Astrocyte (in vitro differentiated cells and primary cell): ENCODE measurements at regions not wholly inside any gene's neighbourhood (a gene's known extent, or its start where the extent isn't known, plus 50 kb on each side); places are given as distances from the start of the nearest gene placed in this dataset.

Source experiments
- DNase-seq: peaks from one replicate; pipeline ENCODE4 v3.0.0-alpha.2; 2010; ENCODE audit warnings: low read depth
- FAIRE-seq: peaks from 2 replicates; lab custom pipeline; 2011; peaks lifted over from hg19 to GRCh38; lab: Jason Lieb, UNC
- H2AFZ ChIP-seq: 2 replicates; pipeline ENCODE4 v1.6.0; 2012; ENCODE audit warnings: low read depth, low read length, inconsistent platforms
- H3K27ac ChIP-seq: 2 replicates; pipeline ENCODE4 v1.5.1; 2011; ENCODE audit warnings: low read depth, low read length, inconsistent platforms
- H3K27me3 ChIP-seq: 2 replicates; pipeline ENCODE4 v1.6.0; 2011; ENCODE audit warnings: low read length, inconsistent platforms; ENCODE audit not compliant: insufficient read depth
- H3K36me3 ChIP-seq: 2 replicates; pipeline ENCODE4 v1.5.1; 2011; ENCODE audit warnings: low read length, inconsistent platforms; ENCODE audit not compliant: insufficient read depth
- H3K4me1 ChIP-seq: 2 replicates; pipeline ENCODE4 v1.5.1; 2011; ENCODE audit warnings: low read length, inconsistent platforms; ENCODE audit not compliant: insufficient read depth
- H3K4me2 ChIP-seq: 2 replicates; pipeline ENCODE4 v1.6.0; 2012; ENCODE audit warnings: low read length, inconsistent platforms
- H3K4me3 ChIP-seq: 2 replicates; pipeline ENCODE4 v1.5.1; 2011; ENCODE audit warnings: low read depth, mild to moderate bottlenecking, low read length, inconsistent platforms; ENCODE audit not compliant: insufficient read depth
- H3K79me2 ChIP-seq: 2 replicates; pipeline ENCODE4 v1.6.0; 2012; ENCODE audit warnings: mild to moderate bottlenecking, low read length, inconsistent platforms; ENCODE audit not compliant: insufficient read depth
- H3K9ac ChIP-seq: 2 replicates; pipeline ENCODE4 v1.6.0; 2012; ENCODE audit warnings: mild to moderate bottlenecking, low read length, inconsistent platforms
- H3K9me3 ChIP-seq: 2 replicates; pipeline ENCODE4 v1.5.1; 2012; ENCODE audit warnings: low read depth, mild to moderate bottlenecking, low read length, inconsistent platforms; ENCODE audit not compliant: insufficient read depth
- H4K20me1 ChIP-seq: 2 replicates; pipeline ENCODE4 v1.6.0; 2012; ENCODE audit warnings: low read length, inconsistent platforms; ENCODE audit not compliant: insufficient read depth
- H3K27ac Mint-ChIP-seq: one replicate; pipeline ENCODE4 v1.8.0; 2021; ENCODE audit warnings: mild to moderate bottlenecking, mixed read lengths; ENCODE audit not compliant: unreplicated experiment
- H3K27me3 Mint-ChIP-seq: one replicate; pipeline ENCODE4 v1.8.0; 2021; ENCODE audit warnings: low read depth, mixed read lengths; ENCODE audit not compliant: unreplicated experiment
- H3K36me3 Mint-ChIP-seq: one replicate; pipeline ENCODE4 v1.8.0; 2021; ENCODE audit warnings: low read depth, mixed read lengths; ENCODE audit not compliant: unreplicated experiment
- H3K4me1 Mint-ChIP-seq: one replicate; pipeline ENCODE4 v1.8.0; 2021; ENCODE audit warnings: low read depth, mixed read lengths; ENCODE audit not compliant: unreplicated experiment
- H3K4me3 Mint-ChIP-seq: one replicate; pipeline ENCODE4 v1.8.0; 2021; ENCODE audit warnings: mild to moderate bottlenecking, moderate library complexity, mixed read lengths; ENCODE audit not compliant: unreplicated experiment
- H3K9me3 Mint-ChIP-seq: one replicate; pipeline ENCODE4 v1.8.0; 2021; ENCODE audit warnings: mild to moderate bottlenecking, mixed read lengths; ENCODE audit not compliant: unreplicated experiment
- CTCF ChIP-seq: IDR thresholded peaks from 2 replicates; pipeline ENCODE4 v1.5.1; 2011; ENCODE audit warnings: low read depth, mild to moderate bottlenecking, inconsistent platforms, low read length, moderate library complexity; ENCODE audit not compliant: insufficient read depth
- EZH2 ChIP-seq: IDR thresholded peaks from 2 replicates; pipeline ENCODE4 v1.6.1; 2012; ENCODE audit warnings: mild to moderate bottlenecking, low read length, inconsistent platforms; ENCODE audit not compliant: insufficient read depth

GRCh38 chr4:188578657-188579056 lies 439.4 kb downstream of the TRIML1 start:
- peaks cover 2% of the 10 kb centered on the region for H3K9me3 Mint-ChIP-seq
- H3K36me3 Mint-ChIP-seq = no peaks in the 10 kb centered on the region
- H3K4me1 Mint-ChIP-seq = no peaks in the 10 kb centered on the region
- H3K79me2 ChIP-seq = no peaks in the 10 kb centered on the region
- TF ChIP-seq EZH2 = no peak
- no peak overlapping the region for H3K4me3 ChIP-seq
- no peak overlapping the region for H3K27ac ChIP-seq
- no peak overlapping the region for H2AFZ ChIP-seq
- no peaks in the 10 kb centered on the region for H3K4me1 ChIP-seq
- no peaks in the 10 kb centered on the region for H3K9me3 ChIP-seq
- H3K9ac ChIP-seq = no peak overlapping the region
- no peak overlapping the region for H3K27ac Mint-ChIP-seq
- FAIRE-seq (no peak), DNase-seq (no peak)
- H3K27me3 ChIP-seq = no peaks in the 10 kb centered on the region
- no peak overlapping the region for H3K4me3 Mint-ChIP-seq
- no peaks in the 10 kb centered on the region for H3K27me3 Mint-ChIP-seq
- no peaks in the 10 kb centered on the region for H3K36me3 ChIP-seq
- no peak overlapping the region for H3K4me2 ChIP-seq
- H4K20me1 ChIP-seq = no peaks in the 10 kb centered on the region

- H3K9me3 ChIP-seq = no peaks in the 10 kb centered on the region
- peaks cover 12% of the 10 kb centered on the region for H3K4me1 Mint-ChIP-seq
- H3K4me2 ChIP-seq = no peak overlapping the region
- no peaks in the 10 kb centered on the region for H3K36me3 Mint-ChIP-seq
- no peaks in the 10 kb centered on the region for H3K79me2 ChIP-seq
- no peak overlapping the region for H3K4me3 ChIP-seq
- no peaks in the 10 kb centered on the region for H3K4me1 ChIP-seq
- no peak overlapping the region for H3K4me3 Mint-ChIP-seq
- no peak overlapping the region for H3K27ac Mint-ChIP-seq
- no peaks in the 10 kb centered on the region for H3K27me3 ChIP-seq
- H3K27me3 Mint-ChIP-seq = no peaks in the 10 kb centered on the region
- no peak for DNase-seq
- no peak overlapping the region for H3K9ac ChIP-seq
- TF ChIP-seq EZH2 (no peak), CTCF (no peak)
- no peaks in the 10 kb centered on the region for H3K36me3 ChIP-seq
- no peaks in the 10 kb centered on the region for H4K20me1 ChIP-seq
- no peak overlapping the region for H3K27ac ChIP-seq
- H2AFZ ChIP-seq = no peak overlapping the region
- no peak for FAIRE-seq
- peaks cover 2% of the 10 kb centered on the region for H3K9me3 Mint-ChIP-seq
Measured at GRCh38 chr4:188596021-188596420, 456.8 kb downstream of the TRIML1 start.

GRCh38 chr4:188603646-188604045 lies 464.4 kb downstream of the TRIML1 start:
- Mint-ChIP-seq H3K27ac (peak overlapping the region; percentile 3), H3K4me3 (no peak overlapping the region), H3K36me3 (no peaks in the 10 kb centered on the region), H3K4me1 (peaks cover 7% of the 10 kb centered on the region), H3K9me3 (no peaks in the 10 kb centered on the region), H3K27me3 (no peaks in the 10 kb centered on the region)
- Histone ChIP-seq H3K4me2 (no peak overlapping the region), H3K27me3 (no peaks in the 10 kb centered on the region), H3K36me3 (no peaks in the 10 kb centered on the region), H2AFZ (no peak overlapping the region), H3K79me2 (no peaks in the 10 kb centered on the region), H4K20me1 (no peaks in the 10 kb centered on the region), H3K27ac (no peak overlapping the region), H3K9me3 (peaks cover 3% of the 10 kb centered on the region), H3K4me3 (no peak overlapping the region), H3K4me1 (no peaks in the 10 kb centered on the region), H3K9ac (no peak overlapping the region)
- FAIRE-seq = no peak
- no peak for DNase-seq
- TF ChIP-seq EZH2 (no peak), CTCF (no peak)
